ENCODE measurements at regions not wholly inside any gene's neighbourhood (a gene's known extent, or its start where the extent isn't known, plus 50 kb on each side); places are given as distances from the start of the nearest gene placed in this dataset.

- DNase-seq, result no peak
Measured at GRCh38 chr21:16517383-16517782, 787.6 kb downstream of the USP25 start.

GRCh38 chr21:16519036-16519435 lies 789.3 kb downstream of the USP25 start:
- DNase-seq, result no peak

- DNase-seq, result no peak
Measured at GRCh38 chr21:16519644-16520043, 789.9 kb downstream of the USP25 start.

GRCh38 chr21:16522548-16522947 lies 792.8 kb downstream of the USP25 start:
- DNase-seq, result no peak

GRCh38 chr21:16530656-16531055 lies 800.9 kb downstream of the USP25 start:
- no peak for DNase-seq

- no peak for DNase-seq
Measured at GRCh38 chr21:16532840-16533239, 803.1 kb downstream of the USP25 start.

GRCh38 chr21:16533692-16534407 lies 804.1 kb downstream of the USP25 start:
- peak; percentile 52 for DNase-seq

- no peak for DNase-seq
Measured at GRCh38 chr21:16534408-16535101, 804.8 kb downstream of the USP25 start.

- DNase-seq, result no peak
Measured at GRCh38 chr21:16535102-16535422, 805.3 kb downstream of the USP25 start.

- DNase-seq, result no peak
Measured at GRCh38 chr21:16535626-16536025, 805.8 kb downstream of the USP25 start.

- no peak for DNase-seq
Measured at GRCh38 chr21:16536140-16536539, 806.4 kb downstream of the USP25 start.

- peak; percentile 53 for DNase-seq
Measured at GRCh38 chr21:16536643-16537434, 807.1 kb downstream of the USP25 start.

GRCh38 chr21:16537501-16537900 lies 807.7 kb downstream of the USP25 start:
- DNase-seq, result no peak

- DNase-seq, result no peak
Measured at GRCh38 chr21:16538405-16538804, 808.6 kb downstream of the USP25 start.

GRCh38 chr21:16538936-16539440 lies 809.2 kb downstream of the USP25 start:
- no peak for DNase-seq

- no peak for DNase-seq
Measured at GRCh38 chr21:16540966-16541727, 811.4 kb downstream of the USP25 start.

- no peak for DNase-seq
Measured at GRCh38 chr21:16550118-16550517, 820.3 kb downstream of the USP25 start.

- no peak for DNase-seq
Measured at GRCh38 chr21:16550917-16551741, 821.3 kb downstream of the USP25 start.

GRCh38 chr21:16552880-16553279 lies 823.1 kb downstream of the USP25 start:
- DNase-seq, result no peak

GRCh38 chr21:16554503-16554902 lies 824.7 kb downstream of the USP25 start:
- DNase-seq, result no peak

GRCh38 chr21:16563116-16563515 lies 833.3 kb downstream of the USP25 start:
- DNase-seq, result no peak

GRCh38 chr21:16563795-16564194 lies 834.0 kb downstream of the USP25 start:
- DNase-seq, result no peak

Measured in NCI-H526 treated with DMSO at 0.1 percent for 48 hours (cell line).